GM21526 (cell line): ENCODE measurements at regions not wholly inside any gene's neighbourhood (a gene's known extent, or its start where the extent isn't known, plus 50 kb on each side); places are given as distances from the start of the nearest gene placed in this dataset.
"Not testable (repeated sequence)": the region's sequence is repeated elsewhere in the genome, so short reads cannot be mapped to it uniquely, and the experiment has no call there.

Source experiments
- ATAC-seq: cut with Tn5 transposase; IDR thresholded peaks from one replicate; pipeline ENCODE4 v1.9.1; 2021; ENCODE audit warnings: moderate library complexity; ENCODE audit not compliant: unreplicated experiment, low FRiP score

DNA sequence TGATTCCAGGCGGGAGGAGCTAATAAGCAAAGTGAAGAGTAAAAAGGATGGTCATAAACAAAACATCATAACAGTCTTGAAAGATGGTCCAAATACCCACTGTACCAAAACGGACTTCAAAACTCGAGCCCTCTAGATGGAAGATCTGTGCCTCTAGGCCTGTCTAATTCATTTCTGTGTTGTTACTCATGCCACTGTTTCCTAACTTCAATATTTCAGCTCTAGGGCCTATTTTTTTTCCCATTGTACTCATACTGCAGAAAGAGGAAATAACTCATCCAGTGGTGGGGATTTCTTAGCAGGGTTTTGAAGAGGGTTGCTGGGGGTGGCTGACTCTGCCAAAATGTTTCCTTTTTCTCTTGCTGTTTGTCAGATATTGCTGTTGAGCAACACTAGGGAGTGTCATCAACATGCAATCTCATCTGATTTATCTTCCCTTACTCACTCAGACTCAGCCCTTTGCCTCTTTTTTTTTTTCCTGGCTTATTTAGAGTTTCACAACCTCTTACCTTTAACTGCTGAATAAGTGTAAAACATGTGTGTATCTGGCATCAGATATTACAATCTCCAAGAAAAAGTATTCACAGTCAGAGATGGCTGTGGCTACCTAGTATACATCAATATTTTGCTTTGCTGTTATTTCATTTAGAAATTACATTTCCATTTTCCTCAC, 189.6 kb downstream of the DUSP6 start:
- no peak for ATAC-seq

DNA sequence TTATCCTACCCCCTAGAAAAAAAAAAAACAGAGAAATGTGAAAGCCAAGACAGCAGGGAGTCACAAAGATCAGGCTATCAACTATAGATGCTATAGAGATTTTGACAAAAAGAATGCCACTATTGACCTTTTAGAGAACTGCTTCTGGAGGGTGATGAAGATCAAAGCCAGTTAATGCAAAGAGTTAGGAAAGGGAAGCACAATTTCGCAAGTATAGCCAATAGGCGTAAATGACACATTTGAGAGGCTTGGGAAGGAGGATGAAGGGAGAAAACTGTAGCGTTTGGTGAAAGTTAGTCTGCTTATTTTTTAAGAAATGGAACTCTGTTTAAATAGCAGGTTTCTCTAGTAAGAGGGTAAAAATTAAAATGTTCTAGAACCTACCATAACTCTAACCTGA, 190.7 kb downstream of the DUSP6 start:
- ATAC-seq: no peak

DNA sequence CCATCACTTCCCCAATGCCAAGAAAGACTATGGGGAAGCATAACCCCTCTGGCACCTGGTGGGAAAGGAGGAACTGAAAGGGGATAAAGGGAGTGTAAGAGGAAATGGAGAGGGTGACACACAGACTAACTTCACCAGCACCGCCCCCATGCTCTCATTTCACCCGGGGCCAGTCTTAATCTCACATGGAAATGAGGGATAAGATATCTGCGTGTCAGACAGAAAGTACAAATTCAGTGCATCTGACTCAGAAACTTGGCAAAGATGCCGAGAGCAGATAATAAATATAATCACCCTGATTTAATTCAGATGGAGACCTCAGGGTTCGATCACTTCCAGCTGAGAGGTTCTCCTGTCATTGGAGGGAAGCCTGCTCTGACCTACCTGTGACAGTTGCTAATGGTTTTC, 191.6 kb downstream of the DUSP6 start:
- no peak for ATAC-seq

DNA sequence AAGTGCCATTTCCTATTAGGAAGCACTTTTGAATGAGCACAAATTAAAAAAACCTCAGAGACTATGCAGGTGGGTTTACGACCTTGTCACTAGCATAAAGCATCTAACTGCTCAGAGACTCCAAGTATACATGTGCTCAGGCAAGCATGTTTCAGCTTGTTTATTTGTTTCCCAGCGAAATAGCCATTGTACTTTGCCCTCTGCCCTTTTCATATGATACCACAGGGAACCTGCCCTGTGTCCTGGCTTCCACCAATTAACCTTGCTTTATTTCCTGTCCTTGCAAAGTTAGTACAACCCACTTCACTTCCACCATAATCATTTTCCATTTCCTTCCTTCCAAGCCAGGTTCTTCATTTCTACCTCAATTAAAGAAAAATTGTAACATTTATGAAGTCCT, 194.9 kb downstream of the DUSP6 start:
- no peak for ATAC-seq

DNA sequence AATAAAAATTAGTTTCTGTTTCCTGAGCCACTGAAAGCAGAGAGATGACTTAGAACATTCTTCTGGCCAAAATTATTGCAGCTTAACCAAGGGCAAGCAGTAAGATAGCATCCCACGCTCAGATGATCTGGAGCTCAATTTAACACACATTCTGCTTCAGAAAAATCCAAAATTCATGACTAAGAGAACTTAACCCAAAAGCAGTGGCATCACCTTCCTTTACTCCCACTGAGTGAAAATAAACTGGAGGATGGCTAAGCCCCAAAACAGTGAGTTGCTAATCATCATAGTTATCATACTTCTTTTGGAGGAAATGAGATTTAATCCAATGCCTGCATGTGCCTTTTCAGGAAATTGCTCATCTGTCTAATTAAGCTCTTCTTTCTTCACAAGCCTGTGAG, 195.4 kb downstream of the DUSP6 start:
- no peak for ATAC-seq

DNA sequence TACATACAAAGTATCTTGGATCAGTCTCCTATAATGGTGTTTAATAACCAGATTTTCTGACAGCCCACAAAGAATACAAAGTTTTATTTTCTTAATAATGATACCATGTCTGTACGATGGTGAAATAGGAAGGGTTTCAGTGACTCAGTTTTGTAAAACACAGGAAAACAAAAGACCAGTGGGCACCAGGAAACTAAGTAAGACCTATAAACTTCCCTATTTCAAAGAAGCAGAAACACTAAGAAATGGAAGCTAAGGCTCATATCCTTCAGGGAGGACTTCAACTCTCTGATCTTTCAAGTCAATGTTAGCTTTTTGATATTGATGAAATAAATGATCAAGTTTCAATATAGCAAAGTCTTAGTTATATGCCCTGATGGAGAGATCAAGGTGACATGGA, 196.0 kb downstream of the DUSP6 start:
- no peak for ATAC-seq

- ATAC-seq: no peak
These were observed 196.5 kb downstream of the DUSP6 start for GRCh38 chr12:89155826-89156225.

GRCh38 chr12:89154743-89155499, 197.4 kb downstream of the DUSP6 start:
- ATAC-seq: no peak

GRCh38 chr12:89153341-89153740, 199.0 kb downstream of the DUSP6 start:
- ATAC-seq: no peak

- no peak for ATAC-seq
These were observed 200.8 kb downstream of the DUSP6 start for GRCh38 chr12:89151536-89151935.

DNA sequence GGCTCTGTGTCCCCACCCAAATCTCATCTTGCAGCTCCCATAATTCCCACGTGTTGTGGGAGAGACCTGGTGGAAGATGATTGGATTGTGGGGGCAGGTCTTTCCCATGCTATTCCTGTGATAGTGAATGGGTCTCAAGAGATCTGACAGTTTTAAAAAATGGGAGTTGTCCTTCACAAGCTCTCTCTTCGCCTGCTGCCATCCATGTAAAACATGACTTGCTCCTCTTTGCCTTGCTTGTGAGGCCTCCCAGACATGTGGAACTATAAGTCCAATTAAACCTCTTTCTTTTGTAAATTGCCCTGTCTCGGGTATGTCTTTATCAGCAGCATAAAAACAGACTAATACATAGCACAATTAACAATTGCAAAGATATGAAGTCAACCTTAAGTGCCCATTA, 201.5 kb downstream of the DUSP6 start:
- ATAC-seq: not testable (repeated sequence)

- ATAC-seq: no peak
These were observed 211.6 kb downstream of the DUSP6 start for GRCh38 chr12:89140602-89141238.

DNA sequence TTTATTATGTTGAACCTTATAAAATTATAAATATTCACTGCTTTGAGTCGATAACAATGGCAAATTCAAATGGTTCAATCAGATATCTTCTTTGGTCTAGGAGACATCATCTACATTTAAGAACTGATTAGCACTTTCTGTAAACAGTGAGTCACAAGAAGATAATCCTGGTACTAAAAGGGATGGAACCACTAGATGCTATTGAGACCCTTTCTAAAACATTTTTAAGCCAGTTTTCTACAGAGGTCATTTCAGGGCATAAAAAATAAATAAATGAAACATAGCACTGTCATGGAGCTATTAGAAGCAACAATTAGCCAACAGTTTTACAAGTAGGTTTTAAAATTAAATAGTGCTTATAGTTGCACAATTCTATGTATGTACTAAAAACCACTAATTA, 212.2 kb downstream of the DUSP6 start:
- no peak for ATAC-seq

GRCh38 chr12:89139390-89139789, 212.9 kb downstream of the DUSP6 start:
- no peak for ATAC-seq

DNA sequence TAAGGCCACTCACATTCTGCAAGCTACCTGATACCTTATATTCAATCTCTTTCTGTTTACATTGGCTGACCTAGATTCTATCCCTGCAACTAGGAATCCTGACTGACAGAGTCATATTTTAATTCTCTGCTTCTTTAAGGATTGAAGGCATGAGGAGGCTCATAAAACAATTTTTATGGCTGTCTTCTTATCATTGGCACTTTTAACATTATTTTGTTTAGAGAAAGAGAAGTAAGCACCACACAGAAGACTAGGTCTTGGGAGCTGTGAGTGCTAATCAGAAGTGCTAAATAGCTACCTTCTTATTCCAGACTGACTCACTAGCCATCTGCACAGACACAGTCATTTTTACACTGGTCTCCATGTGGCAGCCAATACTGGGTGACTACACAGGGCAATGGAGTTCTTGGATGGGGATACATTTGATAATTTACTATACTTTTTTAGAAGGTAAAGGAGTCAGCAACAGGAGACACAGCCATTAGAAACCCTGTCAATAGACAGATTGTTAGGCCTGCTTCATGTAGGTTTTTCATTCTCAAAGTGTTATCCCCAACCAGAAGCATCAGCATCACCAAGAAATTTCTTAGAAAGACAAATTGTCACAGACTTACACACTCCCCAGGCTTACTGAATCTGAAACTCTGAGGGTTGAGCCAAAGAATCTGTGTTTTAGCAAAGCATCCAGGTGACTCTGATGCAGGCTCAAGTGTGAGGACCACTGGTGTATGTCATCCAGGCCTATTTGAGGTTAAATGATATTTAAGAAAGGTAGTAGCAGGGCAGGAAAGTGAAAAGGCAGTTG, 214.1 kb downstream of the DUSP6 start:
- ATAC-seq: no peak

GRCh38 chr12:89135976-89136634, 216.2 kb downstream of the DUSP6 start:
- no peak for ATAC-seq

DNA sequence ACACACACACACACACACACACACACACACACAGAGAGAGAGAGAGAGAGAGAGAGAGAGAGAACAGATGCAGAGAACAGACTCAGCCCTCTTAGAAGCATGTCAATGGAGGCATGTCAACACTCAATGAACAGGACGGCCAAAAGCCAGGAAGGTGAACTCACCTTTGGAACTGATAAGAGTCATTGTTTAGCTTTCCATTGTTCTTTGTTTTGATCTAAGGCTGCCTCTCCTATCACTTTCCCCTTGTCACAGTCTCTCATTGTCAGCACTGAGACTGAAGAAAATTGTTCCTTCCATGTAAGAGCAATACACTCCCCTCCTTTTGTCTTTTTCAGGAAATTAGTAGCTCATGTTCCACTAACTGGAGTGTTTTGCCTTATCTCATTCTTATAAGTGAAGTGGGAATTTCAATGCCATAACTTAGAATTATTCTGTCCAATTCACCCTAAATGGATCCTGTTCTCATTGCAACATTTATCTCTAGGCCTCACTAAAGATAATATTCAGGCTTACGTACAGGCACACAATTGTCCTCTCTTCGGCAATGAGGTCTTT, 218.0 kb downstream of the DUSP6 start:
- no peak for ATAC-seq

GRCh38 chr12:89129167-89129870, 223.0 kb downstream of the DUSP6 start:
- ATAC-seq: no peak

- ATAC-seq: no peak
These were observed 225.6 kb downstream of the DUSP6 start for GRCh38 chr12:89126712-89127111.

GRCh38 chr12:89122852-89123251, 229.4 kb downstream of the DUSP6 start:
- ATAC-seq: no peak
